ENCODE measurements at regions not wholly inside any gene's neighbourhood (a gene's known extent, or its start where the extent isn't known, plus 50 kb on each side); places are given as distances from the start of the nearest gene placed in this dataset.

DNA sequence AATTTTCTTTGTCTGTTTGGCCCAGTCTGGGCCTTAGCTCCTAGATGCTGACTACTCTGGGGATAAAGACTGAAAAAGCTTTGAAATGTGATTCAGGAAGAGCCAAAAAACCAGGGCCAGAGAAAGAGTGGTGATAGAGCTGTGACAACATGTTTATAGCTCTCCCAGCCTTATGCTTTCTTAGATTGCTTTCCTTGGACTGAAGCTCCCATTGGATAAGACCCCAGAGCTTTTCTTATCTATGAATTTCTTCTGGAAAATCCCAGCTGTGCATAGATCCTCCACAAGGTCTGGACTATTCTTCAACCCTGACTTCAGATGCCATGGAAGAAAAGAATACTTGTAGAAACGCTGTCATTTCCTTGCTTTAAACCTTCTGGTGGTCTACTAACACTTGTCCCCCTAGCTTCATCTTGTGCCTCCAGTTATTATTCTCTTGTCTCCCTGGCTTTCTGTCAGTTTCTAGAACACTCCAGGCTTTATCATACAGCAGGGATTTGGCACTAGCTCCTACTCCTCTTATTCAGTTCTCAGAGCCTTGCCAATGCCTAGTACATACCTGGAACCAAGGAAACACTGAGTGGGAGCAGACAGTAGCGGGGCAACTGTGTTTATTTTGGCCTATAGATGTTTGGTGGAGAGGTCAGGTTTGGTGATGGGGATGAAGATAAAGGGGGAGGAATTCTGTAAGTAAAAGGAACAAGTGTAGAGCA, 57.1 kb upstream of the TEX13D start:
- H3K4me1 Mint-ChIP-seq, result no peaks in the 10 kb centered on the region
- H3K27me3 Mint-ChIP-seq, result no peaks in the 10 kb centered on the region
- H3K27ac Mint-ChIP-seq, result no peak overlapping the region
- ATAC-seq (no peak), DNase-seq (no peak)
- no peak overlapping the region for H3K4me3 Mint-ChIP-seq
- H3K9me3 ChIP-seq (ENCODE audit: control insufficient read depth, low read length, poor library complexity, severe bottlenecking), result no peaks in the 10 kb centered on the region
- H3K36me3 Mint-ChIP-seq (ENCODE audit: low read depth), result no peaks in the 10 kb centered on the region

DNA sequence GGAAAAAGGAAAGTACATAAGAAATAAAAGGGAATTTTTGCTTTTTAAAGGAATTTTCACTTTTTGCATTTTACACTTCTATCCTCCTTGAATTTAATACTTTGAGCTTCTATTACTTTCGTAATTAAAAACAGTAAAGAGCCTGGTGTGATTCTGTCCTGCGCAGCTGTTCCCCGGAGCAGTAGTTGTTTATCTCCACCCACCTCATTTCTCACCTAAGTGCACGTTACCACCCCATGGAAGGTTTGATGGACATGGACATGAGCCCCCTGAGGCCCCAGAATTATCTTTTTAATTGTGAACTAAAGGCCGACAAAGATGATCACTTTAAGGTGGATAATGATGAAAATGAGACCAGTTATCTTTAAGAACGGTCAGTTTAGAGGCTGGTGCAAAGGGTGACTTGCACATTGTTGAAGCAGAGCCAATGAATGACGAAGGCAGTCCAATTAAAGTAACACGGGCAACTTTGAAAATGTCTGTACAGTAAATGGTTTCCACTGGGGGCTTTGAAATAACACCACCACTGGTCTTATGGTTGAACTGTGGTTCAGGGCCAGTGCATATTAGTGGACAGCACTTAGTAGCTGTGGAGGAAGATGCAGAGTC, 52.1 kb upstream of the TEX13D start:
- Mint-ChIP-seq H3K4me3 (no peak overlapping the region), H3K27me3 (no peaks in the 10 kb centered on the region), H3K4me1 (no peaks in the 10 kb centered on the region), H3K36me3 (ENCODE audit: low read depth) (no peaks in the 10 kb centered on the region), H3K27ac (no peak overlapping the region)
- H3K9me3 ChIP-seq (ENCODE audit: control insufficient read depth, low read length, poor library complexity, severe bottlenecking), result no peaks in the 10 kb centered on the region
- DNase-seq, result no peak
- no peak for ATAC-seq

DNA sequence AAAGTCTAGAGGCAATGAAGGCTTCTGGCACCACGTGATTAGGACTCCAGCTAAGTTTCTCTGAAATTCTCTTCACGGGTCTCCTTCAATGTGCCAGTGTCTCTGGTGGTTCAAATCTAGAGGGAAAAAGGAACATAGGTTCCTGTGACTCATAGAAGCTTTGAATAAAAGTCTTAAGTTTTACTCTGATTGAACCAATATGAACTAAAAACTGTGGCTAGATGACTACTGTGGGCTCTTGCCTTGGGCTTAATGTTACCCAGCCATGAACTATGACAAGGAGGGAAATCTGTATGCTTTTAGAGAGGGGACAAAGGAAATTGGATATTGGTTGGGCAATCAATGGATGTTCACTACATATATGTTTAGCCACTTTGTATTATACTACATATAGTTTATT, 49.9 kb upstream of the TEX13D start:
- no peak for ATAC-seq

More for the DNA sequence above, 49.9 kb upstream of the TEX13D start:
- H3K9me3 ChIP-seq (ENCODE audit: control insufficient read depth, low read length, poor library complexity, severe bottlenecking), result no peaks in the 10 kb centered on the region
- no peaks in the 10 kb centered on the region for H3K27me3 Mint-ChIP-seq
- H3K36me3 Mint-ChIP-seq (ENCODE audit: low read depth), result no peaks in the 10 kb centered on the region
- DNase-seq, result no peak
- no peaks in the 10 kb centered on the region for H3K4me1 Mint-ChIP-seq
- no peak overlapping the region for H3K4me3 Mint-ChIP-seq
- H3K27ac Mint-ChIP-seq, result no peak overlapping the region
